NCI-H82 (cell line): ENCODE measurements at regions not wholly inside any gene's neighbourhood (a gene's known extent, or its start where the extent isn't known, plus 50 kb on each side); places are given as distances from the start of the nearest gene placed in this dataset.

ENCODE experiments used
- DNase-seq: peaks from one replicate; lab custom pipeline; 2025; lab: John Stamatoyannopoulos, UW

- DNase-seq: peak; percentile 72
These were observed 765.9 kb downstream of the TYW1 start for GRCh38 chr7:67762516-67762915.

GRCh38 chr7:67764289-67764688 lies 767.7 kb downstream of the TYW1 start:
- DNase-seq: no peak

GRCh38 chr7:67765481-67766175 lies 769.0 kb downstream of the TYW1 start:
- DNase-seq: no peak

GRCh38 chr7:67766906-67767410 lies 770.3 kb downstream of the TYW1 start:
- DNase-seq: no peak

GRCh38 chr7:67771846-67772605 lies 775.4 kb downstream of the TYW1 start:
- no peak for DNase-seq

- no peak for DNase-seq
These were observed 776.4 kb downstream of the TYW1 start for GRCh38 chr7:67773081-67773480.

- DNase-seq: no peak
These were observed 780.5 kb downstream of the TYW1 start for GRCh38 chr7:67777119-67777518.

- DNase-seq: no peak
These were observed 785.2 kb downstream of the TYW1 start for GRCh38 chr7:67781841-67782240.

- peak; percentile 88 for DNase-seq
These were observed 789.4 kb downstream of the TYW1 start for GRCh38 chr7:67786021-67786420.

GRCh38 chr7:67788669-67789068 lies 792.0 kb downstream of the TYW1 start:
- peak; percentile 78 for DNase-seq

GRCh38 chr7:67791918-67792317 lies 795.3 kb downstream of the TYW1 start:
- no peak for DNase-seq

- DNase-seq: no peak
These were observed 797.9 kb downstream of the TYW1 start for GRCh38 chr7:67794544-67794943.

- DNase-seq: no peak
These were observed 807.2 kb downstream of the TYW1 start for GRCh38 chr7:67803789-67804188.

GRCh38 chr7:67805921-67806471 lies 809.4 kb downstream of the TYW1 start:
- no peak for DNase-seq

- DNase-seq: no peak
These were observed 811.2 kb downstream of the TYW1 start for GRCh38 chr7:67807826-67808225.

GRCh38 chr7:67809586-67809985 lies 813.0 kb downstream of the TYW1 start:
- DNase-seq: no peak

GRCh38 chr7:67813621-67814292 lies 817.1 kb downstream of the TYW1 start:
- DNase-seq: no peak

- no peak for DNase-seq
These were observed 820.8 kb downstream of the TYW1 start for GRCh38 chr7:67817481-67817880.

- DNase-seq: no peak
These were observed 824.5 kb downstream of the TYW1 start for GRCh38 chr7:67821116-67821515.

GRCh38 chr7:67823345-67823744 lies 826.7 kb downstream of the TYW1 start:
- DNase-seq: peak; percentile 36

GRCh38 chr7:67825356-67825755 lies 828.7 kb downstream of the TYW1 start:
- no peak for DNase-seq

- DNase-seq: no peak
These were observed 845.3 kb downstream of the TYW1 start for GRCh38 chr7:67841896-67842295.

GRCh38 chr7:67842571-67842970 lies 845.9 kb downstream of the TYW1 start:
- peak; percentile 54 for DNase-seq
